SK-N-SH (cell line): ENCODE measurements at regions not wholly inside any gene's neighbourhood (a gene's known extent, or its start where the extent isn't known, plus 50 kb on each side); places are given as distances from the start of the nearest gene placed in this dataset.

ENCODE experiments used
- CTCF ChIP-seq: fragments of 200-600 bp; sonication (generic); IDR thresholded peaks from 2 replicates; pipeline ENCODE4 v1.6.1; 2017; ENCODE audit warnings: antibody characterized with exemption, mild to moderate bottlenecking, moderate library complexity
- EP300 ChIP-seq, 2 experiments: IDR thresholded peaks; 2 replicates each; pipeline versions ENCODE4 v1.4.0 to v1.6.1; 2012; ENCODE audit warnings: borderline replicate concordance in 1 of 2, low read depth in 1 of 2, low read length in 1 of 2
- NRF1 ChIP-seq: IDR thresholded peaks from 2 replicates; pipeline ENCODE4 v1.6.1; 2012; ENCODE audit warnings: low read depth, mild to moderate bottlenecking, low read length
- POLR2AphosphoS5 ChIP-seq: IDR thresholded peaks from 2 replicates; pipeline ENCODE4 v1.6.1; 2012; ENCODE audit warnings: low read depth, low read length
- RCOR1 ChIP-seq: fragments of 150-350 bp; IDR thresholded peaks from 2 replicates; pipeline ENCODE4 v1.6.1; 2017; ENCODE audit warnings: antibody characterized with exemption, low read length
- ZBTB33 ChIP-seq: IDR thresholded peaks from 2 replicates; pipeline ENCODE4 v1.4.0; 2012; ENCODE audit warnings: low read depth, borderline replicate concordance

- TF ChIP-seq CTCF (no peak), NRF1 (no peak), ZBTB33 (no peak), EP300 (IDR thresholded peaks at IDR 0.05; ENCODE audit: borderline replicate concordance in 1 of 2, low read depth in 1 of 2, low read length in 1 of 2) (no peak), RCOR1 (no peak), POLR2AphosphoS5 (no peak)
Measured at GRCh38 chr13:86840250-86841191, 830.6 kb upstream of the SLITRK5 start.
